GM19395 (cell line): ENCODE measurements at regions not wholly inside any gene's neighbourhood (a gene's known extent, or its start where the extent isn't known, plus 50 kb on each side); places are given as distances from the start of the nearest gene placed in this dataset.

Experiments
- ATAC-seq: cut with Tn5 transposase; IDR thresholded peaks from one replicate; pipeline ENCODE4 v1.9.1; 2021; ENCODE audit warnings: mild to moderate bottlenecking, moderate library complexity; ENCODE audit not compliant: unreplicated experiment

DNA sequence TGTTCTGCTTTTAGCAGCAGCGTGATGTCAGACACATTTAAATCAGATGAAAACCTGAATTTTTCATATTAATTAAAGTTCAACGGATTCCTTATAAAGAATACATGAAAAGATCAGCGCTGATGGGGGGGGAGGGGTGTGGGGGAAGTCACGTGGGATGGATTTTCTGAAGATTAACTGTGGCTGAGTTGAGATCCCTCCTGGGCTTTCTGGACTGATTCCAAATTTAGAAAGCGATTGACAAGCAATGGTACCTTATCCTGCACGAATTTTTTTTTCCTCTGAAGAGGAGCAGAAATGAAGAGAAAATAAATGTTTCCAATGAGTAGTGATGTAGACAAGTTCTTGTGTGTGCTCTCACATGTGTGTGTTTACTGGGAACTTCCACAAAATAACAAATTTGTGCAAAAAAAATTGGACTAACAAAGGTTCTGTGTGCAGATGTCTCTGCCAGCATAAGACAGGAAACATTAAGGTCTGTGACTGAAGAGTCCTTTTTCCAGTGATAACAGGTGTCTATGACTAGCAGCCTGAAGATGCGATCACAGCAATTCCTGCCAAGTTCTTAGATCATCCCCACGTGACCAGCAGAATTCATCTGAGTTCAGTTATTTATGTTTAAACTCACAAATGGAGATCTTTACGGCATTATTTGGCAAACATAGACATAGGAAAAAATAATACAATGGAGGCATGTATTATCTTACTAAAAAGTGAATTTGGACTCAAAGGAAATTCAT, 585.2 kb upstream of the CELF2 start:
- ATAC-seq, result no peak

- no peak for ATAC-seq
Observed at GRCh38 chr10:10434312-10434711, 583.4 kb upstream of the CELF2 start.

DNA sequence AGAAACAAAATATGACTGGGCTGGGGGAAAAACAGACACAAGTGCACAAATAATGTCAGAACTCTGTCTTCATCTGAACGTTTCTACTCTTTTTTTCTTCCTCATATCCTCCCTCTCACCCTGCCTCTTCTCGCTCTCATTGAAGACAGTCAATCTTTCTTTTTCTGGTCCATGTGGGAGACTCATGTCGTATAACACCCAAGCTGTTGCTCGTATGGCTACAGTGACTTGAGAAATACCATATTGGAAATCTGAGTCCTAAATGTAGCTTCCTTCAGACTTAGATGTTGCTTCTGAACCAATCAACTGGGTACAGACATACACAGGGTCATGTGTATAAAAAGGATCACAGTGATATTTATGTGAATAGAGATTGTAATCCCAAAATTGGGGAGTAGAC, 579.8 kb upstream of the CELF2 start:
- ATAC-seq, result no peak

DNA sequence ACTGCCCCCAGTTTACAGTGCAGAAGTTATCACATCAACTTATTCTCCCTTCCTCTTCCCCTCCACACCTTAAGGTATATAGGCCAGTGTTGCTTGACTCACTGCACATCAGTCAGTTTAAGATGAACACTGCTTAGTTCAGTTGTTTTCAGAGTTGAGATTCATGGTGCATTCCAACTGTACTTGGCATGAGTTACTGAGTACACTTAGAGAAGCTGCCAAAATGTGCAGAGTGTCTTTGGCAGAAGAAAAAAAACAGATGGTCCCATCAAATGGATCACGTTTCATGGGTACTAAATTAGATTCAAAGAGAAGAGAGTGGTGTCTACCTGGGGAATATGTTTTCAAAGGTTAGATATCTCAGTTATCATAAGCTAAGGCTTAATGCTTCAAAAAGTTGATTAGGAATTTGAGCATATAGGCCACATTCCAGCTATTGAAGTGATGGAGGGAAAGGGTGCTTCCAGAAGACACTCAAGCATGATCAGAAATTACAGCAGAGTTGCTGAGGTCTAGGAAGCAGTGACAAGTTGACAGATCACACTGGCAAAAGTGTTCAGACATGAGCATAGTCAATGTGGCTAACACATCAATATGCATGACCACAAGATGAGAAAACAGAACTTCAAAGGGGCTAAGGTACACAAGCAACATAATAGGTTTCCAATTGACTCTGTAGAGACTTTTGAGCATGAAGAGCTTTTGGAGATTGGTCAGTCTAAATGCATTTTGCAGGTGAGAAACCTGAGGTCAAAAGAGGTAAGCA, 579.2 kb upstream of the CELF2 start:
- ATAC-seq, result no peak

- no peak for ATAC-seq
Observed at GRCh38 chr10:10456856-10457255, 560.8 kb upstream of the CELF2 start.

- ATAC-seq, result no peak
Observed at GRCh38 chr10:10460451-10460850, 557.2 kb upstream of the CELF2 start.

GRCh38 chr10:10462151-10462941, 555.3 kb upstream of the CELF2 start:
- no peak for ATAC-seq

- no peak for ATAC-seq
Observed at GRCh38 chr10:10471758-10472157, 545.9 kb upstream of the CELF2 start.

DNA sequence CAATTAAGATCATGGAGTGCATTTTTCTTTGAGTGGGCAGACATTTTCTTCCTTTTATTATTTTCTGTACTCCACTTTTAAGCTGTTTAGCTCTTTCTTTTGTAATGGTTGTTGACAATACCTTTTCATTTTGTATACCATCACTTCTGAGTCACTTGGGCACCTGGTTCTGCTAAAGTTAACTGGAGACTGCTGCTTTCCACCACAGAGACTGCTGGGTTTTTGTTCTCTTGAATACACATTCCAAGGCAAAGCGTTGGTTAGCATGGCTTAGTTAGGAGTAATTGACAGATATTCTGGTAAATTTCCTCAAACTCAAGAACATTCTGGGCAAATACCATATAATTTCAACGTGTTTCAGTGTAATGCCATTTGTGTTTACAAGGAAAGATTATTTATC, 541.9 kb upstream of the CELF2 start:
- no peak for ATAC-seq

DNA sequence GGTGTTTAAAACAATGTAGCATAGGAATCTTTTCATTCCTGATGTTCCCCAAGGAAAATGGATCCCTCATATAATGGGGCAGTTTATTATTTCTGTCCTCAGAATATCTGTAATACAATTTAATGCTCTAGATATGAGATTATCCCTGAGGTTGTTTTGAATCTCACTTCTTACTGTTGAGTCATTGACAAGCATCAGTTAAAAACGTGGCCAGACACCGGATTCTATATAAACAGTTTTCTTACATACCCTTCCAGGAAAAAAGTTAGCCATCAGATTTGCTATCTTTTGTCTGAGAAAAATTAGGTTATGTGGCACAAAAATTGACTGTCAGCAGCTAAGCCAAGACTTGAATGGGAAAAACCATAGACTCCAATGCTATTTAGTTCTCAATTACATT, 539.8 kb upstream of the CELF2 start:
- no peak for ATAC-seq

DNA sequence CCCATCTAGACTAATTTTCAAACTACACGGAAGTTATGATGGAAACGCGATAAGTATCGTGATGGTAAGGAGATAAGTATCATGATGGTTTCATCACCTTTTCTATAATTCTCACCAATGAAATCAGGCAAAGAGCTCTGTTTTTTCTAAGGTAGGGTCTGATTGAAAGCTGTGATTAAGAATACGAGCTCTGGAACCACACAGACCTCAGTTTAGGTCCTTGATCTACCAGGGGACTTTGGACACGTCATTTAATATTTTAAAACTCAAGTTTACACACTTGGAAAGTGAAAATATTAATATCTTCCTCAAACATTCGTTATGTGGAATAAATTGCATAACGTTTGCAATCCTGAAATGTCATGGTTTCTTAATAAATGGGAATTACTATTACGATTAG, 538.2 kb upstream of the CELF2 start:
- ATAC-seq, result no peak

DNA sequence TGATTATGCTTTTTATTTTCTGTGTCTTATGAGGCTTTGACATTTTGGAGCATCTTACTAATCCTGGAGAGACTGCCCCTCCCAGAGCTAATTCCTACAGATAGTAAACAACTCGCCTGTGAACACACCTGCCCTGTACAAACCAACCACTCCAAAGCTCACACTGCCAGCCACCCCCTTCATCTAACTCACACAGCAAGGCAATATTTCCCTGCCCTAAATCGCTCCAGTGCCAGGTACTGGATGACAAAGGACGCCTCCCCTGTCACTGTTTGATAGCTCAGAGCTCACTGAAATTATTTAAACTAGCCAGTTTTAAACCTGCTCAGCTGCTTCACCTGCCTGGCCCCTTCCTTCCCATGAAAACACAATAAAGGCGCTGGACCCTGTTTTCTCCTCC, 535.1 kb upstream of the CELF2 start:
- ATAC-seq, result no peak

DNA sequence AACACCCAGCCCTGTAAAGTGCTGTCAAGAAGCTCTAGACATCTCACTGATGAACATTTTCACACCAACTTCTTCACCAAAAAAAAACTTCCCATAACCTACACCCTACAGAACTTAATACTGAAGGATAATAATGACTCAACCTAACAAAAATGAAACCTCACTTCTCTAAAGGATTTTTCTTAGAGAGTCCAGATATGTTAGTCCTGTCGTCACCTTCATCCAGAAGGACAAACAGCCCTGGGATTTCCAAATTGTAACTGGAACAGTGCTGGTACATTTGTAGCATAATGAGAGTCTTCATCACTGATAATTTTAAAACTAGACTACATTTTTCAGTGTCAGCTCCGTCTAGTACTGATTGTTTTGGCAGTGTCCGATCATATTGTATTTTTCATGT, 528.6 kb upstream of the CELF2 start:
- no peak for ATAC-seq

- no peak for ATAC-seq
Observed at GRCh38 chr10:10489805-10490571, 527.7 kb upstream of the CELF2 start.

DNA sequence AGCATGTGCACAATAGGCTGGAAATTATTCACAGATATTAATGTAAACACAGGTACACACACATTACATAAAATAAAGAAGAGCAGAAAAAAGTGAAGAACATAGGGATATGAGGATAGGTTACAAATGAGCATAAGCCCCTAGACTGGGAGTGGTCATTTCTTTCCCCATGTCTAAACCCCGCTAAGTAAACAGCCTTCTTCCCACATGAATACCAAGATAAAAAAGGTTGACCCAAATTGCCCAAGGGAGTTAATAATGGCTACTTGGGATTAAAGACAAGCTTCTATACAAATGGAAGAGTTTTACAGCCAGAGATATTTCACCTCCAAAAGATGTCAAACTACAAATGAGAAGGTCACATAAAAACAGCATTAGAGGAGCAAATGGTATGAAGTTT, 527.1 kb upstream of the CELF2 start:
- no peak for ATAC-seq

DNA sequence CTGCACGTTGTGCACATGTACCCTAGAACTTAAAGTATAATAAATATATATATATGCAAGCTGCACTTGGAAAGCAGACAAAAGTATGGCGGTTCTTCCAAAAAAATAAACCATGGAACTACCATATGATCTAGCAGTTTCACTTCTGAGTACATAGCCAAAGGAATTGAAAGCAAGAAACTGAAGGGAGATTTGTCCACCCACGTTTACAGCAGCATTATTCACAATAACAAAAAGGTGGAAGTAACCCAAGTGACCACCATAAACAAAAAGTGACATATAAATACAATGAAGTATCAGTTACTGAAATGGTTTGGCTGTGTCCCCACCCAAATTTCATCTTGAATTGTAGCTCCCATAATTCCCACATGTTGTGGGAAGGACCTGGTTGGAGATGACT, 525.3 kb upstream of the CELF2 start:
- ATAC-seq, result no peak

- no peak for ATAC-seq
Observed at GRCh38 chr10:10493833-10494232, 523.8 kb upstream of the CELF2 start.

- ATAC-seq, result no peak
Observed at GRCh38 chr10:10497245-10497644, 520.4 kb upstream of the CELF2 start.

- ATAC-seq, result no peak
Observed at GRCh38 chr10:10498781-10499180, 518.9 kb upstream of the CELF2 start.

- ATAC-seq, result no peak
Observed at GRCh38 chr10:10499839-10500238, 517.8 kb upstream of the CELF2 start.

- ATAC-seq, result no peak
Observed at GRCh38 chr10:10500937-10501336, 516.7 kb upstream of the CELF2 start.
